ENCODE measurements at regions not wholly inside any gene's neighbourhood (a gene's known extent, or its start where the extent isn't known, plus 50 kb on each side); places are given as distances from the start of the nearest gene placed in this dataset.

DNA sequence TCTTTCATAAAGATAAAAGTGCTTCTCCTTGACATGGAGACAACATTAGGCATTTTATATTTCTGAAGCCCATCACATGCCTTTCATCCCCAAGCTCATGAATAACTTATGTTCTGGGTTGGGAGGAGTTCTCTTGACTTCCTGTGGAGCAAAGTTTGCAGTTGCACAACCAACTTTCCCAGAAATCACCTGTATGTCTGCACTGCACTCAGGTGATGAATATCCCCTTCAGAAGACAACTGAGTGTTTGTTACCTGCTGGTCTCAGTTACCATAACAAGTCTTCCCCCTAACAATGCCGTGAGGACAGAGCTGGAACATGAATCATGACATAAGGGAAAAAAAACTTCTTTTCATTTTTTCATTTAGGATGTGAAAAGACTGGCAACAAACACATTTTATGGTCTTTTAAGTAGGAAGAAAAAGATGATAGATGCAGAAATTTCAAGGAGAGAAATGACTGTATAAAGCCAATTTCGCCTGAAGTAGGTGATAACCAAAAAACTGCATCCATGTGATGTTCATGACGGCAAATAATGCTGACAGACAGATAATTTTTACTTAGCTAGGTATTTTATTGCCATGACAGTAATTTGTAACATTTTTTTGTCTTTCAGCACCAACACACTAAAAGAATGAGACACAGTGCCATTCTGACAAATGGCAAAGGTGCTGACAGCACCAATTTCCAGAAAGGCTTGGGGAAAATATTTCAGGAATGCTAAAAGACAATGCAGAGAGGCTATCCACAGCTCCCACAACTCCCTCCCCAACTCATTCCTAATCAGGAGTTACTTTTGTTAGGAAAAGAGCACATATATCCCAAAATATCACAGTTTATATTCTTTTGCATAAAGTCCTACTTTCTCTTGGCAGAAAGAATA is 656.3 kb downstream of the PRELID2 start:
- no peak for DNase-seq (ENCODE audit: extremely low read depth, low read depth)
- H3K4me3 ChIP-seq (replicated peaks; ENCODE audit: low read depth, low read length), result no peak overlapping the region
- TF ChIP-seq, protein P1, sequence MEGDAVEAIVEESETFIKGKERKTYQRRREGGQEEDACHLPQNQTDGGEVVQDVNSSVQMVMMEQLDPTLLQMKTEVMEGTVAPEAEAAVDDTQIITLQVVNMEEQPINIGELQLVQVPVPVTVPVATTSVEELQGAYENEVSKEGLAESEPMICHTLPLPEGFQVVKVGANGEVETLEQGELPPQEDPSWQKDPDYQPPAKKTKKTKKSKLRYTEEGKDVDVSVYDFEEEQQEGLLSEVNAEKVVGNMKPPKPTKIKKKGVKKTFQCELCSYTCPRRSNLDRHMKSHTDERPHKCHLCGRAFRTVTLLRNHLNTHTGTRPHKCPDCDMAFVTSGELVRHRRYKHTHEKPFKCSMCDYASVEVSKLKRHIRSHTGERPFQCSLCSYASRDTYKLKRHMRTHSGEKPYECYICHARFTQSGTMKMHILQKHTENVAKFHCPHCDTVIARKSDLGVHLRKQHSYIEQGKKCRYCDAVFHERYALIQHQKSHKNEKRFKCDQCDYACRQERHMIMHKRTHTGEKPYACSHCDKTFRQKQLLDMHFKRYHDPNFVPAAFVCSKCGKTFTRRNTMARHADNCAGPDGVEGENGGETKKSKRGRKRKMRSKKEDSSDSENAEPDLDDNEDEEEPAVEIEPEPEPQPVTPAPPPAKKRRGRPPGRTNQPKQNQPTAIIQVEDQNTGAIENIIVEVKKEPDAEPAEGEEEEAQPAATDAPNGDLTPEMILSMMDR (IDR thresholded peaks at IDR 0.05; ENCODE audit: low read depth, low read length, missing control alignments), result no peak

DNA sequence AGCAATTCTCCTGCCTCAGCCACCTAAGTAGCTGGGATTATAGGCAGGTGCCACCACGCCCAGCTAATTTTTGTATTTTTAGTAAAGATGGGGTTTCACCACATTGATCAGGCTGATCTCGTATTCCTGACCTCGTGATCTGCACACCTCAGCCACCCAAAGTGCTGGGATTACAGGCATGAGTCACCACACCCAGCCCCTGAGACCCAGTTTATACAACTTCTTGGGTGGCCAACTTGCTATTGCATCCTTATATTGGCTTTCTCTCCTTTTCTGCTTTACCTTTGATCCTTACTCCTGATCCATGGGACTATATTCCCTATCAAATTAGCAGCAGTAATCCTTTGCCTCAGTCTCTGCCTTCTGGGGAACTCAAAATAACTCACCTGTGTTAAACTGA is 659.1 kb downstream of the PRELID2 start:
- H3K4me3 ChIP-seq (replicated peaks; ENCODE audit: low read depth, low read length), result no peak overlapping the region
- TF ChIP-seq, protein P1 (IDR thresholded peaks at IDR 0.05; ENCODE audit: low read depth, low read length, missing control alignments), result no peak
- DNase-seq (ENCODE audit: extremely low read depth, low read depth), result no peak

DNA sequence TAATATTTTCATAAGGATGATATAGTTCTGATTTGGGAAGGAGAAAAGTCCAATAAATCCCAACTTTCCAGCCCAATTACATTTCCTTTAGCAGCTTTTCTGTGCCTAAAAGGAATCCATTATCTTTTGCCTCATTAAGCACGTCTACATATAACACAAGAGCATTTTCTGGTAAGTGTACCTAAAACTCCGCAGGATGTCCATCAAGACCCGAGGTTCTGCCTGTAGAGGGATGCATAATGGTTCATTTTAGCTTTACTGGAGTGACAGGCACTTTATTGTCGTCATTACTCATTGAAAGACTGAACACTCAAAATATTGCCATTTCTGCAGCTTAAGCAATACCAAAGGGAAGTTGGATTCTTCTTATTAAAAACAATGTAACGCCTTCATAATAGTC is 669.0 kb downstream of the PRELID2 start:
- no peak overlapping the region for H3K4me3 ChIP-seq (replicated peaks; ENCODE audit: low read depth, low read length)
- no peak for DNase-seq (ENCODE audit: extremely low read depth, low read depth)
- TF ChIP-seq, protein P1 (IDR thresholded peaks at IDR 0.05; ENCODE audit: low read depth, low read length, missing control alignments), result no peak

DNA sequence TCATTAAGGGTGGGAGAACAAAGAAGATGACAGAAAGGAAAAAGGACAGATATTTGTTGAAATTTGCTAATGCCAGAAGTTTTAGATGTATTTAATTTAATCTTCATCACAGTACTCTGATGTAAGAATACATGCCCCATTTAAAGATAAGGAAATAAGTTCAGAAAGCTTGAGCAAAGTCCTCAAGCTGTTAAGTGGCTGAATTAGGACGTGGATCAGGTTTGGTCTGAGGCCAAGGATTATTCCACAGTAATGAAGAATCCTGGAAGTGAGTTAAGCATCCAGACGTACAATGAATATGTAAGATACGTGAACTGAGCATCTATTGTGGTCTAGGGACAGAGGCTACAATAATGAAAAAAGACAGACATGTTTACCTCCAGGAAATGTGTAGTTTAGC is 671.3 kb downstream of the PRELID2 start:
- DNase-seq (ENCODE audit: extremely low read depth, low read depth), result no peak
- TF ChIP-seq, protein P1 (IDR thresholded peaks at IDR 0.05; ENCODE audit: low read depth, low read length, missing control alignments), result no peak
- no peak overlapping the region for H3K4me3 ChIP-seq (replicated peaks; ENCODE audit: low read depth, low read length)

DNA sequence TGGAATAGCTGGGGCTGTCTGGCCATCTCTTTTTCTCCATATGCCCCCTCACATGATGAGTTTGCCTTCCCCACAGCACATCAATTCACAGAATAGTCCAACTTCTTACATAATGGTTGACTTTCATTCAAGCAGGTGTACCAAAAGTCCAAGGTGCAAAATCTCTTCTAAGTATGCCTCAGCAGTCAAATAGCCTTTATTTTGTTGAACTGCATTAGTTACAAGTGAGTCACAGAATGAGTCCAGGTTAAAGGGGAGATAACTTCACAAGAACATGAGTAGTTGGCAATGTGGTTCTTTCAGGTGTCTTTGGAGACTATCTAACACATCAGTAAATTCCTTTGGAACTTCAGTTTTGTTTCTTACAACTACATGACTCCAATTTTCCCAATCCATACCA is 672.5 kb downstream of the PRELID2 start:
- no peak overlapping the region for H3K4me3 ChIP-seq (replicated peaks; ENCODE audit: low read depth, low read length)
- TF ChIP-seq, protein P1 (IDR thresholded peaks at IDR 0.05; ENCODE audit: low read depth, low read length, missing control alignments), result no peak
- DNase-seq (ENCODE audit: extremely low read depth, low read depth), result no peak

DNA sequence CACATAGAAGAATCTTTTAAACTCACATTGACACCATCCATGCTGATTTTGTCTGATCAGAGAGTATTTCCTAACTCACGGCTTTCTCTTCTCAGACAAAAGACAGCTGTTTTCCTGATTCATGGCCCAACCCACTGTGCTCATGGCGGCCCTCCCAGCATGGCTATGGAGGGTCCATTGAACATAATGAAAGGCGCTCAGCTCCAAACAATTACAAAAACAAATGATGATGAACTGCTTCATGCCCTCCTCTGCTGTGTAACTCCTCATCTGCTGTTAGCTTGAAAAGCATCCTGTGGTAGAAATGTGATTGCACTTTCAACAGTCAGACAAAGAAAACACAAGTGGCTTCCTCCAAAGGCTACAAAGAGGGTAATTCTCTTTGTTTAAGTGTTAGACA is 673.8 kb downstream of the PRELID2 start:
- H3K4me3 ChIP-seq (replicated peaks; ENCODE audit: low read depth, low read length), result no peak overlapping the region
- DNase-seq (ENCODE audit: extremely low read depth, low read depth), result no peak
- TF ChIP-seq, protein P1 (IDR thresholded peaks at IDR 0.05; ENCODE audit: low read depth, low read length, missing control alignments), result no peak

Data from HFF-Myc (cell line).